Fibroblast of lung (primary cell): ENCODE measurements at regions not wholly inside any gene's neighbourhood (a gene's known extent, or its start where the extent isn't known, plus 50 kb on each side); places are given as distances from the start of the nearest gene placed in this dataset.

Experiments used
- CTCF ChIP-seq, 2 donors: IDR thresholded peaks in 1 of 2; conservative IDR thresholded peaks in 1 of 2; 1 replicate in 1 of 2; 2 replicates in 1 of 2; pipeline ENCODE4 v1.5.1; 2011 to 2012; ENCODE audit warnings: low read length in 2 of 2, control low read depth in 1 of 2, inconsistent platforms in 1 of 2, low read depth in 1 of 2, mild to moderate bottlenecking in 1 of 2
- EZH2 ChIP-seq: IDR thresholded peaks from 2 replicates; pipeline ENCODE4 v1.5.1; 2012; ENCODE audit warnings: low read length, control low read depth, mild to moderate bottlenecking; ENCODE audit errors: missing control alignments

GRCh38 chr1:81234237-81234636, 566.5 kb upstream of the ADGRL2 start:
- TF ChIP-seq CTCF (conservative IDR thresholded peaks at IDR 0.05 in 1 of 2, IDR thresholded peaks at IDR 0.05 in 1 of 2; ENCODE audit: low read depth in 1 of 2, low read length in 2 of 2) (no peak), EZH2 (no peak)
